GM23338 (cell line): ENCODE measurements at regions not wholly inside any gene's neighbourhood (a gene's known extent, or its start where the extent isn't known, plus 50 kb on each side); places are given as distances from the start of the nearest gene placed in this dataset.

Source experiments
- ATAC-seq: fragments of 200-7000 bp; cut with Tn5 transposase; 3 replicates; pipeline ENCODE4 v1.9.1; 2020
- DNase-seq: peaks from one replicate; pipeline ENCODE4 v3.0.0-alpha.2; 2015; ENCODE audit warnings: low spot score
- H2AFZ ChIP-seq: fragments of 200-600 bp; sonication (generic); 2 replicates; pipeline ENCODE4 v1.8.0; 2016; ENCODE audit warnings: antibody characterized with exemption, mild to moderate bottlenecking, moderate library complexity
- H3F3A ChIP-seq: fragments of 200-600 bp; sonication (generic); replicated peaks from 2 replicates; pipeline ENCODE4 v1.8.0; 2017; ENCODE audit warnings: antibody characterized with exemption, mixed run types, low read depth
- H3K27ac ChIP-seq: fragments of 200-600 bp; sonication (generic); 2 replicates; pipeline ENCODE4 v1.6.1; 2016; ENCODE audit warnings: low read depth
- H3K27me3 ChIP-seq: fragments of 200-600 bp; sonication (generic); 2 replicates; pipeline ENCODE4 v1.8.0; 2016; ENCODE audit warnings: mild to moderate bottlenecking, mixed run types, moderate library complexity; ENCODE audit not compliant: insufficient read depth
- H3K36me3 ChIP-seq: fragments of 200-600 bp; sonication (generic); 2 replicates; pipeline ENCODE4 v1.8.0; 2016; ENCODE audit warnings: mild to moderate bottlenecking; ENCODE audit not compliant: insufficient read depth
- H3K4me1 ChIP-seq: fragments of 200-600 bp; sonication (generic); 2 replicates; pipeline ENCODE4 v1.8.0; 2016; ENCODE audit warnings: mild to moderate bottlenecking, moderate library complexity; ENCODE audit not compliant: insufficient read depth
- H3K4me2 ChIP-seq: fragments of 200-600 bp; sonication (generic); 2 replicates; pipeline ENCODE4 v1.7.1; 2017; ENCODE audit warnings: mixed run types
- H3K4me3 ChIP-seq: fragments of 200-600 bp; sonication (generic); 2 replicates; pipeline ENCODE4 v1.6.1; 2016; ENCODE audit warnings: mixed run types
- H3K79me2 ChIP-seq: fragments of 200-600 bp; sonication (generic); replicated peaks from 2 replicates; pipeline ENCODE4 v1.8.0; 2017; ENCODE audit warnings: mild to moderate bottlenecking; ENCODE audit not compliant: insufficient read depth
- H3K9me2 ChIP-seq: fragments of 200-600 bp; sonication (generic); 2 replicates; pipeline ENCODE4 v1.8.0; 2017; ENCODE audit not compliant: insufficient read depth
- H4K20me1 ChIP-seq: fragments of 200-600 bp; sonication (generic); replicated peaks from 2 replicates; pipeline ENCODE4 v1.8.0; 2017; ENCODE audit warnings: mild to moderate bottlenecking; ENCODE audit not compliant: insufficient read depth
- H3K27ac Mint-ChIP-seq: 2 replicates; pipeline ENCODE4 v1.8.0; 2020; ENCODE audit warnings: inconsistent platforms, mild to moderate bottlenecking, moderate library complexity, mixed read lengths
- H3K27me3 Mint-ChIP-seq: 3 replicates; pipeline ENCODE4 v1.8.0; 2022; ENCODE audit warnings: low read depth, mild to moderate bottlenecking, moderate library complexity, mixed read lengths, inconsistent platforms; ENCODE audit not compliant: insufficient read depth, poor library complexity
- H3K36me3 Mint-ChIP-seq: 3 replicates; pipeline ENCODE4 v1.8.0; 2021; ENCODE audit warnings: low read depth, mild to moderate bottlenecking, inconsistent platforms, moderate library complexity, mixed read lengths
- H3K4me1 Mint-ChIP-seq: 3 replicates; pipeline ENCODE4 v1.8.0; 2020; ENCODE audit warnings: mild to moderate bottlenecking, inconsistent platforms, mixed read lengths
- H3K4me3 Mint-ChIP-seq: 3 replicates; pipeline ENCODE4 v1.8.0; 2021; ENCODE audit warnings: moderate library complexity, mild to moderate bottlenecking, inconsistent platforms, mixed read lengths
- H3K9me3 Mint-ChIP-seq: 3 replicates; pipeline ENCODE4 v1.8.0; 2020; ENCODE audit warnings: moderate library complexity, mild to moderate bottlenecking, inconsistent platforms, mixed read lengths
- CREB1 ChIP-seq: fragments of 250-450 bp; sonication (Bioruptor Pico); IDR thresholded peaks from 2 replicates; pipeline ENCODE4 v1.5.0; 2020; ENCODE audit warnings: low read depth, mild to moderate bottlenecking, moderate library complexity
- CTCF ChIP-seq, 2 experiments: fragments of 200-600 bp in 1 of 2; sonication (generic) in 1 of 2; conservative IDR thresholded peaks; 2 replicates each; pipeline versions ENCODE4 v1.5.1 to v1.6.1; 2016 to 2017; ENCODE audit warnings: antibody characterized with exemption in 2 of 2, low read depth in 2 of 2, mild to moderate bottlenecking in 2 of 2, moderate library complexity in 1 of 2
- EZH2phosphoT487 ChIP-seq: fragments of 200-600 bp; sonication (generic); IDR thresholded peaks from one replicate; pipeline ENCODE4 v1.8.1; 2018; ENCODE audit warnings: antibody characterized with exemption; ENCODE audit not compliant: unreplicated experiment
- JUNB ChIP-seq: IDR thresholded peaks from one replicate; pipeline ENCODE4 v1.6.1; 2016; ENCODE audit warnings: antibody characterized with exemption; ENCODE audit not compliant: unreplicated experiment
- NANOG ChIP-seq: IDR thresholded peaks from 2 replicates; pipeline ENCODE4 v1.6.1; 2016; ENCODE audit warnings: antibody characterized with exemption, borderline replicate concordance
- POLR2AphosphoS5 ChIP-seq: IDR thresholded peaks from 2 replicates; pipeline ENCODE4 v1.6.1; 2016; ENCODE audit warnings: antibody characterized with exemption, low read depth
- REST ChIP-seq: IDR thresholded peaks from one replicate; pipeline ENCODE4 v1.6.1; 2018; ENCODE audit warnings: antibody characterized with exemption; ENCODE audit not compliant: unreplicated experiment
- STAT1 ChIP-seq: IDR thresholded peaks from one replicate; pipeline ENCODE4 v1.6.1; 2016; ENCODE audit warnings: antibody characterized with exemption; ENCODE audit not compliant: unreplicated experiment
- ZNF114 ChIP-seq: fragments of 250-450 bp; sonication (Bioruptor Pico); IDR thresholded peaks from 2 replicates; pipeline ENCODE4 v1.5.0; 2020; ENCODE audit warnings: mild to moderate bottlenecking, moderate library complexity
- ZNF331 ChIP-seq: fragments of 250-450 bp; sonication (Bioruptor Pico); IDR thresholded peaks from 2 replicates; pipeline ENCODE4 v1.5.0; 2020; ENCODE audit warnings: low read depth, mild to moderate bottlenecking, moderate library complexity
- ZNF462 ChIP-seq: fragments of 250-450 bp; sonication (Bioruptor Pico); IDR thresholded peaks from 2 replicates; pipeline ENCODE4 v1.5.0; 2020; ENCODE audit warnings: mild to moderate bottlenecking, moderate library complexity

- H2AFZ ChIP-seq: no peak overlapping the region
- no peaks in the 10 kb centered on the region for H3F3A ChIP-seq
These were observed 142.8 kb upstream of the RPL34 start for GRCh38 chr4:108477527-108478108.

More at GRCh38 chr4:108477527-108478108, 142.8 kb upstream of the RPL34 start:
- H3K4me1 Mint-ChIP-seq: no peaks in the 10 kb centered on the region
- Histone ChIP-seq H3K79me2 (no peaks in the 10 kb centered on the region), H3K36me3 (no peaks in the 10 kb centered on the region), H3K4me1 (no peaks in the 10 kb centered on the region), H3K4me2 (no peak overlapping the region), H4K20me1 (no peaks in the 10 kb centered on the region), H3K4me3 (no peak overlapping the region), H3K27me3 (no peaks in the 10 kb centered on the region), H3K9me2 (no peaks in the 10 kb centered on the region), H3K27ac (no peak overlapping the region)
- TF ChIP-seq ZNF331 (CRISPR knock-in tag) (no peak), CTCF (conservative IDR thresholded peaks at IDR 0.05; ENCODE audit: low read depth in 2 of 2) (no peak), REST (no peak), NANOG (no peak), CREB1 (no peak), ZNF462 (CRISPR knock-in tag) (no peak), EZH2phosphoT487 (no peak), POLR2AphosphoS5 (no peak), ZNF114 (CRISPR knock-in tag) (no peak), JUNB (no peak), STAT1 (no peak)
- H3K27me3 Mint-ChIP-seq: no peaks in the 10 kb centered on the region
- DNase-seq: no peak
- no peaks in the 10 kb centered on the region for H3K36me3 Mint-ChIP-seq
- H3K27ac Mint-ChIP-seq: no peak overlapping the region
- H3K9me3 Mint-ChIP-seq: no peaks in the 10 kb centered on the region
- ATAC-seq: no peak
- H3K4me3 Mint-ChIP-seq: no peak overlapping the region
